Duodenal mucosa (tissue), 2 donors: ENCODE measurements at regions not wholly inside any gene's neighbourhood (a gene's known extent, or its start where the extent isn't known, plus 50 kb on each side); places are given as distances from the start of the nearest gene placed in this dataset.
A peak's percentile ranks its signal among the peaks of the same experiment; 100 is the strongest.
"Not testable (repeated sequence)": the region's sequence is repeated elsewhere in the genome, so short reads cannot be mapped to it uniquely, and the experiment has no call there.

Experiments
- H3K27ac ChIP-seq: one replicate; pipeline ENCODE4 v1.7.0; 2013; ENCODE audit warnings: low read depth, low read length
- H3K27me3 ChIP-seq, 2 donors: one replicate each; pipeline ENCODE4 v1.7.0; 2013; ENCODE audit warnings: low read length in 2 of 2, control low read depth in 1 of 2; ENCODE audit not compliant: insufficient read depth in 2 of 2, control insufficient read depth in 1 of 2
- H3K36me3 ChIP-seq, 2 donors: one replicate each; pipeline ENCODE4 v1.7.0; 2013; ENCODE audit warnings: low read length in 2 of 2, control low read depth in 1 of 2; ENCODE audit not compliant: insufficient read depth in 2 of 2, control insufficient read depth in 1 of 2
- H3K4me1 ChIP-seq, 2 donors: one replicate each; pipeline ENCODE4 v1.7.0; 2013; ENCODE audit warnings: low read length in 2 of 2, control low read depth in 1 of 2; ENCODE audit not compliant: insufficient read depth in 2 of 2, control insufficient read depth in 1 of 2
- H3K4me3 ChIP-seq, 2 donors: one replicate each; pipeline ENCODE4 v1.7.0; 2013; ENCODE audit warnings: low read length in 2 of 2, low read depth in 1 of 2
- H3K9ac ChIP-seq, 2 donors: one replicate each; pipeline ENCODE4 v1.7.0; 2013; ENCODE audit warnings: low read length in 2 of 2, low read depth in 1 of 2
- H3K9me3 ChIP-seq, 2 donors: one replicate each; pipeline ENCODE4 v1.7.0; 2013; ENCODE audit warnings: low read length in 2 of 2, control low read depth in 1 of 2; ENCODE audit not compliant: control insufficient read depth in 1 of 2

GRCh38 chr20:56780266-56780665 lies 151.2 kb downstream of the TFAP2C start:
- Histone ChIP-seq H3K4me3 (no peak overlapping the region), H3K4me1 (no peaks in the 10 kb centered on the region), H3K27me3 (peaks cover 0 to 7% of the 10 kb centered on the region in 2 donors), H3K9ac (no peak overlapping the region), H3K9me3 (no peaks in the 10 kb centered on the region), H3K27ac (no peak overlapping the region), H3K36me3 (no peaks in the 10 kb centered on the region)

GRCh38 chr20:56781108-56781739 lies 152.1 kb downstream of the TFAP2C start:
- no peaks in the 10 kb centered on the region for H3K9me3 ChIP-seq
- no peaks in the 10 kb centered on the region for H3K36me3 ChIP-seq
- peaks cover 0 to 7% of the 10 kb centered on the region in 2 donors for H3K27me3 ChIP-seq
- H3K4me3 ChIP-seq, result no peak overlapping the region
- H3K9ac ChIP-seq, result no peak overlapping the region
- H3K4me1 ChIP-seq, result no peaks in the 10 kb centered on the region
- no peak overlapping the region for H3K27ac ChIP-seq

GRCh38 chr20:56781987-56782560 lies 153.0 kb downstream of the TFAP2C start:
- H3K9ac ChIP-seq, H3K4me3 ChIP-seq, H3K27me3 ChIP-seq, H3K4me1 ChIP-seq, H3K27ac ChIP-seq, H3K9me3 ChIP-seq, H3K36me3 ChIP-seq: not testable (repeated sequence)

GRCh38 chr20:56782814-56783213 lies 153.7 kb downstream of the TFAP2C start:
- not testable (repeated sequence) for H3K9me3 ChIP-seq, H3K27me3 ChIP-seq, H3K36me3 ChIP-seq, H3K9ac ChIP-seq, H3K4me1 ChIP-seq, H3K27ac ChIP-seq, H3K4me3 ChIP-seq

- Histone ChIP-seq H3K4me3 (no peak overlapping the region), H3K9ac (no peak overlapping the region), H3K27me3 (peaks cover 0 to 7% of the 10 kb centered on the region in 2 donors), H3K36me3 (no peaks in the 10 kb centered on the region), H3K27ac (no peak overlapping the region), H3K9me3 (no peaks in the 10 kb centered on the region), H3K4me1 (no peaks in the 10 kb centered on the region)
These were observed 154.7 kb downstream of the TFAP2C start for GRCh38 chr20:56783826-56784225.

- no peaks in the 10 kb centered on the region for H3K27me3 ChIP-seq
- H3K4me1 ChIP-seq, result no peaks in the 10 kb centered on the region
- H3K4me3 ChIP-seq, result no peak overlapping the region
- H3K36me3 ChIP-seq, result no peaks in the 10 kb centered on the region
- no peaks in the 10 kb centered on the region for H3K9me3 ChIP-seq
- H3K27ac ChIP-seq, result no peak overlapping the region
- no peak overlapping the region for H3K9ac ChIP-seq
These were observed 157.4 kb downstream of the TFAP2C start for GRCh38 chr20:56786503-56786902.

- Histone ChIP-seq H3K27ac (no peak overlapping the region), H3K9me3 (no peaks in the 10 kb centered on the region), H3K4me3 (no peak overlapping the region), H3K27me3 (no peaks in the 10 kb centered on the region), H3K9ac (no peak overlapping the region), H3K4me1 (no peaks in the 10 kb centered on the region), H3K36me3 (no peaks in the 10 kb centered on the region)
These were observed 159.1 kb downstream of the TFAP2C start for GRCh38 chr20:56788041-56788670.

GRCh38 chr20:56788671-56789610 lies 159.8 kb downstream of the TFAP2C start:
- Histone ChIP-seq H3K27ac (peak overlapping the region; percentile 10), H3K9ac (no peak overlapping the region), H3K36me3 (no peaks in the 10 kb centered on the region), H3K27me3 (no peaks in the 10 kb centered on the region), H3K4me1 (no peaks in the 10 kb centered on the region), H3K9me3 (no peaks in the 10 kb centered on the region), H3K4me3 (no peak overlapping the region)

GRCh38 chr20:56793916-56794315 lies 164.8 kb downstream of the TFAP2C start:
- Histone ChIP-seq H3K9me3 (no peaks in the 10 kb centered on the region), H3K9ac (no peak overlapping the region), H3K4me1 (no peaks in the 10 kb centered on the region), H3K27ac (no peak overlapping the region), H3K4me3 (no peak overlapping the region), H3K27me3 (no peaks in the 10 kb centered on the region), H3K36me3 (no peaks in the 10 kb centered on the region)

- Histone ChIP-seq H3K27ac (no peak overlapping the region), H3K4me1 (no peaks in the 10 kb centered on the region), H3K36me3 (no peaks in the 10 kb centered on the region), H3K4me3 (no peak overlapping the region), H3K9me3 (no peaks in the 10 kb centered on the region), H3K27me3 (no peaks in the 10 kb centered on the region), H3K9ac (no peak overlapping the region)
These were observed 166.4 kb downstream of the TFAP2C start for GRCh38 chr20:56795492-56795891.
